K562 (cell line): ENCODE measurements at regions not wholly inside any gene's neighbourhood (a gene's known extent, or its start where the extent isn't known, plus 50 kb on each side); places are given as distances from the start of the nearest gene placed in this dataset.

ENCODE experiments used
- ATAC-seq: fragments of 200-7000 bp; cut with Tn5 transposase; 3 replicates; pipeline ENCODE4 v1.9.1; 2020; ENCODE audit warnings: moderate library complexity
- BruUV-seq: library from RNA; stranded (reverse); fragments of 400-500 nt; replicated peaks from 2 replicates; lab custom pipeline; 2021; lab: Mats Ljungman, UMichigan
- CTCF ChIA-PET: fragments of 300-600 bp; formaldehyde crosslinking; extraction: SDS; loops from one replicate; lab custom pipeline; 2021; ENCODE audit warnings: low intra/inter-chr PET ratio; lab: Yijun Ruan, JAX
- POLR2A ChIA-PET: fragments of 300-600, 350-650 bp; sonication (Branson Sonifier 250); formaldehyde crosslinking; extraction: SDS; loops from one replicate; lab custom pipeline; 2021; ENCODE audit warnings: antibody characterized with exemption, inconsistent platforms; lab: Yijun Ruan, JAX
- DNase-seq, 4 experiments: peaks; one replicate each; pipeline versions ENCODE4 v3.0.0 to v3.0.0-alpha.2; 2011 to 2018; ENCODE audit warnings: low spot score in 3 of 4, mixed read lengths in 3 of 4; ENCODE audit errors: extremely low read depth in 1 of 4
- FAIRE-seq: peaks from 2 replicates; lab custom pipeline; 2011; peaks lifted over from hg19 to GRCh38; lab: Jason Lieb, UNC
- H2AFZ ChIP-seq: 2 replicates; pipeline ENCODE4 v1.6.0; 2011; ENCODE audit warnings: low read depth, low read length, control low read depth, inconsistent platforms
- H3K27ac ChIP-seq: fragments of 200-600 bp; 3 replicates; pipeline ENCODE4 v1.8.0; 2011; ENCODE audit warnings: low read depth, mild to moderate bottlenecking, control low read depth, inconsistent platforms, low read length, moderate library complexity, mixed read lengths; ENCODE audit errors: extremely low read depth
- H3K27me3 ChIP-seq, 2 experiments: fragments of 300-600 bp in 1 of 2; 2 replicates in 1 of 2; 3 replicates in 1 of 2; pipeline versions ENCODE4 v1.6.0 to v1.8.0; 2011; ENCODE audit warnings: inconsistent platforms in 2 of 2, low read length in 2 of 2, mild to moderate bottlenecking in 1 of 2, mixed read lengths in 1 of 2, moderate library complexity in 1 of 2; ENCODE audit not compliant: control insufficient read depth in 2 of 2, insufficient read depth in 2 of 2
- H3K36me3 ChIP-seq: fragments of 300-600 bp; 3 replicates; pipeline ENCODE4 v1.8.0; 2011; ENCODE audit warnings: mild to moderate bottlenecking, low read length, inconsistent platforms; ENCODE audit not compliant: control insufficient read depth, insufficient read depth
- H3K4me1 ChIP-seq, 2 experiments: fragments of 200-600 bp in 1 of 2; replicated peaks in 1 of 2; 2 replicates in 1 of 2; 3 replicates in 1 of 2; pipeline versions ENCODE4 v1.5.1 to v1.8.0; 2011; ENCODE audit warnings: inconsistent platforms in 2 of 2, low read length in 2 of 2, mild to moderate bottlenecking in 1 of 2, mixed read lengths in 1 of 2, moderate library complexity in 1 of 2; ENCODE audit not compliant: control insufficient read depth in 2 of 2, insufficient read depth in 2 of 2
- H3K4me2 ChIP-seq: 2 replicates; pipeline ENCODE4 v1.6.1; 2011; ENCODE audit warnings: low read length, control low read depth, inconsistent platforms, mixed read lengths; ENCODE audit not compliant: insufficient read depth
- H3K4me3 ChIP-seq: fragments of 200-600 bp; sonication (generic), shearing (Covaris generic); 2 replicates; pipeline ENCODE4 v1.5.1; 2016; ENCODE audit warnings: control low read depth, inconsistent platforms
- H3K79me2 ChIP-seq: fragments of 200-600 bp; 3 replicates; pipeline ENCODE4 v1.8.0; 2011; ENCODE audit warnings: low read length, inconsistent platforms; ENCODE audit not compliant: control insufficient read depth, insufficient read depth
- H3K9ac ChIP-seq, 2 experiments: 2 replicates each; pipeline versions ENCODE4 v1.6.0 to v1.6.1; 2011; ENCODE audit warnings: low read depth in 2 of 2, low read length in 2 of 2, control low read depth in 1 of 2, inconsistent platforms in 1 of 2, mild to moderate bottlenecking in 1 of 2, mixed read lengths in 1 of 2; ENCODE audit not compliant: insufficient read depth in 1 of 2
- H3K9me1 ChIP-seq: one replicate; pipeline ENCODE4 v1.6.0; 2011; ENCODE audit warnings: inconsistent platforms, mild to moderate bottlenecking, low read length, moderate library complexity; ENCODE audit not compliant: control insufficient read depth, insufficient read depth
- H3K9me3 ChIP-seq: replicated peaks from 2 replicates; pipeline ENCODE4 v1.5.1; 2011; ENCODE audit warnings: low read depth, low read length, inconsistent platforms; ENCODE audit not compliant: control insufficient read depth, insufficient read depth
- H4K20me1 ChIP-seq: replicated peaks from 2 replicates; pipeline ENCODE4 v1.6.1; 2011; ENCODE audit warnings: low read length, inconsistent platforms, mixed read lengths; ENCODE audit not compliant: control insufficient read depth, insufficient read depth
- C11orf30 ChIP-seq: fragments of 450-650 bp; IDR thresholded peaks from 2 replicates; pipeline ENCODE4 v1.6.1; 2016; ENCODE audit warnings: low read depth, mild to moderate bottlenecking
- EHMT2 ChIP-seq: fragments of 450-650 bp; IDR thresholded peaks from 2 replicates; pipeline ENCODE4 v1.6.1; 2018; ENCODE audit warnings: antibody characterized with exemption
- HOXB6 ChIP-seq: fragments of 250-450 bp; sonication (Bioruptor Pico); IDR thresholded peaks from 2 replicates; pipeline ENCODE4 v1.5.1; 2022; ENCODE audit warnings: mild to moderate bottlenecking, borderline replicate concordance
- IRF1 ChIP-seq: sonication (generic); formaldehyde crosslinking; IDR thresholded peaks from 2 replicates; pipeline ENCODE4 v1.8.0; 2022; ENCODE audit warnings: missing genetic modification reagents, mild to moderate bottlenecking, borderline replicate concordance
- TCF3 ChIP-seq: sonication (generic); formaldehyde crosslinking; IDR thresholded peaks from 2 replicates; pipeline ENCODE4 v1.4.0; 2020; ENCODE audit warnings: mild to moderate bottlenecking, missing genetic modification reagents
- USF2 ChIP-seq: sonication (generic); formaldehyde crosslinking; IDR thresholded peaks from 2 replicates; pipeline ENCODE4 v1.5.0; 2020; ENCODE audit warnings: missing genetic modification reagents
- VEZF1 ChIP-seq: fragments of 200-800 bp; sonication (Bioruptor generic); IDR thresholded peaks from 2 replicates; pipeline ENCODE4 v1.6.1; 2017; ENCODE audit warnings: missing genetic modification characterization, missing compliant biosample characterization
- WGBS: fragments of 100-300 bp; shearing (Covaris generic); methylation state at CpG from one replicate; pipeline ENCODE4 v1.1.6; 2016; ENCODE audit warnings: low coverage, mixed read lengths; ENCODE audit not compliant: insufficient coverage; ENCODE audit errors: missing lambda C conversion rate; 5-methylcytosine and 5-hydroxymethylcytosine counted together
- in situ Hi-C: fragments of 300-500 bp; cut with MboI; formaldehyde crosslinking; loops from 4 replicates; pipeline ENCODE4 v1.15.0; 2018; ENCODE audit warnings: inconsistent platforms, mixed read lengths
- intact Hi-C: fragments of 100-400 bp; cut with micrococcal nuclease; formaldehyde crosslinking; loops from 2 replicates; pipeline ENCODE4 v1.14.2; 2022

- ChIA-PET CTCF (no interaction called here), POLR2A (no interaction called here)
- Histone ChIP-seq H3K79me2 (no peaks in the 10 kb centered on the region), H2AFZ (no peak overlapping the region), H3K27me3 (peaks cover 0 to 7% of the 10 kb centered on the region in 2 experiments; a peak in 3 of 5 replicates), H3K4me1 (no peaks in the 10 kb centered on the region), H3K4me3 (no peak overlapping the region), H3K4me2 (no peak overlapping the region), H3K36me3 (no peaks in the 10 kb centered on the region), H4K20me1 (no peaks in the 10 kb centered on the region), H3K9me3 (no peaks in the 10 kb centered on the region), H3K9ac (no peak overlapping the region), H3K9me1 (no peaks in the 10 kb centered on the region), H3K27ac (no peak overlapping the region)
- intact Hi-C loops (no loop called here), in situ Hi-C loops (no loop called here)
- no peak for DNase-seq
- no peak for FAIRE-seq
- TF ChIP-seq IRF1 (CRISPR knock-in tag) (no peak), USF2 (CRISPR knock-in tag) (no peak), HOXB6 (no peak), EHMT2 (no peak), C11orf30 (no peak), VEZF1 (CRISPR knock-in tag) (no peak), TCF3 (CRISPR knock-in tag) (no peak)
- 23% methylated on average over 7 of the region's 7 CpGs for WGBS
- BruUV-seq: no TSS peak
- ATAC-seq: no peak
Observed at GRCh38 chr2:16112251-16112971, 172.1 kb downstream of the MYCN start.
